HFFc6 (cell line): ENCODE measurements at regions not wholly inside any gene's neighbourhood (a gene's known extent, or its start where the extent isn't known, plus 50 kb on each side); places are given as distances from the start of the nearest gene placed in this dataset.

Source experiments
- DNase-seq: peaks from one replicate; pipeline ENCODE4 v3.0.0-alpha.2; 2018
- H3K27ac Mint-ChIP-seq: 2 replicates; pipeline ENCODE4 v1.8.0; 2020; ENCODE audit warnings: mild to moderate bottlenecking, mixed read lengths
- H3K27me3 Mint-ChIP-seq: 2 replicates; pipeline ENCODE4 v1.8.0; 2021; ENCODE audit warnings: mild to moderate bottlenecking, moderate library complexity, mixed read lengths; ENCODE audit not compliant: insufficient read depth
- H3K36me3 Mint-ChIP-seq: 2 replicates; pipeline ENCODE4 v1.8.0; 2021; ENCODE audit warnings: low read depth, mixed read lengths
- H3K4me1 Mint-ChIP-seq: 2 replicates; pipeline ENCODE4 v1.8.0; 2020; ENCODE audit warnings: low read depth, mixed read lengths
- H3K4me3 Mint-ChIP-seq: 2 replicates; pipeline ENCODE4 v1.8.0; 2020; ENCODE audit warnings: mild to moderate bottlenecking, moderate library complexity, mixed read lengths
- H3K9me3 Mint-ChIP-seq: 2 replicates; pipeline ENCODE4 v1.8.0; 2020; ENCODE audit warnings: mild to moderate bottlenecking, mixed read lengths
- TF ChIP-seq, protein P1 (sequence below): fragments of 200-600 bp; sonication (generic); IDR thresholded peaks from 2 replicates; pipeline ENCODE4 v1.5.0; 2021; ENCODE audit warnings: antibody characterized with exemption, mild to moderate bottlenecking

DNA sequence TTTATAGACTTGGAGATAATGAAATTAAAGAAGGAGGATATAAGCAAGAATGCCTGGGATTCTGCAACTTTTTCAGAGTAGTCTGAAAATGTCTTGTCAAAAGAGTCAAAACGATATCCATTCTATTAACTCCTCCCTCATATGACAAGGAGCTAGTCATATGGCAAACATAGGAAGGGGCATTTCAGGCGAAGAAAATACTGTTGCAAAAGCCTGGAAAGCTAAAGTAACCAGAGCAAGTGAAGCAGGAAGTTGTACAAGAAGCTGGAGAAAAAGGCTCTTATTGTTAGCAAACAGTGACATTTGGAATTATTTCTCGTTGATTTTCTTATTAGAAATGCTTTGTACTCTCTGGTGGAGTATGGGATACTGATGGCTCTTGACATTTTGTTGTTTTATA, 94.0 kb upstream of the PTPRD start:
- Mint-ChIP-seq H3K27ac (no peak overlapping the region), H3K36me3 (no peaks in the 10 kb centered on the region), H3K9me3 (peaks cover 29% of the 10 kb centered on the region), H3K4me1 (no peaks in the 10 kb centered on the region), H3K4me3 (no peak overlapping the region), H3K27me3 (no peaks in the 10 kb centered on the region; the same call in 1 of the 2 replicates)
- TF ChIP-seq, protein P1, sequence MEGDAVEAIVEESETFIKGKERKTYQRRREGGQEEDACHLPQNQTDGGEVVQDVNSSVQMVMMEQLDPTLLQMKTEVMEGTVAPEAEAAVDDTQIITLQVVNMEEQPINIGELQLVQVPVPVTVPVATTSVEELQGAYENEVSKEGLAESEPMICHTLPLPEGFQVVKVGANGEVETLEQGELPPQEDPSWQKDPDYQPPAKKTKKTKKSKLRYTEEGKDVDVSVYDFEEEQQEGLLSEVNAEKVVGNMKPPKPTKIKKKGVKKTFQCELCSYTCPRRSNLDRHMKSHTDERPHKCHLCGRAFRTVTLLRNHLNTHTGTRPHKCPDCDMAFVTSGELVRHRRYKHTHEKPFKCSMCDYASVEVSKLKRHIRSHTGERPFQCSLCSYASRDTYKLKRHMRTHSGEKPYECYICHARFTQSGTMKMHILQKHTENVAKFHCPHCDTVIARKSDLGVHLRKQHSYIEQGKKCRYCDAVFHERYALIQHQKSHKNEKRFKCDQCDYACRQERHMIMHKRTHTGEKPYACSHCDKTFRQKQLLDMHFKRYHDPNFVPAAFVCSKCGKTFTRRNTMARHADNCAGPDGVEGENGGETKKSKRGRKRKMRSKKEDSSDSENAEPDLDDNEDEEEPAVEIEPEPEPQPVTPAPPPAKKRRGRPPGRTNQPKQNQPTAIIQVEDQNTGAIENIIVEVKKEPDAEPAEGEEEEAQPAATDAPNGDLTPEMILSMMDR = no peak
- DNase-seq = no peak

DNA sequence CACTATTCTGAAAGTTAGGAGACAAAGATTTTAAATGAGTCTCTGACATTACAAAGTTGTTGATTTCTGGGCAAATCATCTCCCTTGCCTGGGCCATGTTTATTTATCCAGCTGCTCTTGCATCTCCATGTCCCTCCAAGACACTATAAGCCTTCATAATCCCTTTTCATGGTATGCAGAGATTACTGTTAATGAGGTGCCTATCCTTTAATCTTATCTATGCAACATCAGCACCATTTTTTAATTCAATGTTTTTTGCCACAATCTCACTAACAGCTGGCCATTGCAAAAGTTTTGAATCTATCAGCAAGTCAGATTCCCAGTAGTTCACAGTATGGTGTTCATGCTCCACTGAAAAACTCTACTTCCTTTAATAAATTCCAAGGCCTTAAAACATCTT, 108.5 kb upstream of the PTPRD start:
- Mint-ChIP-seq H3K4me1 (no peaks in the 10 kb centered on the region), H3K27ac (no peak overlapping the region), H3K36me3 (no peaks in the 10 kb centered on the region), H3K4me3 (no peak overlapping the region), H3K27me3 (no peaks in the 10 kb centered on the region), H3K9me3 (peaks cover 24% of the 10 kb centered on the region)
- DNase-seq = no peak
- TF ChIP-seq, protein P1 = no peak

DNA sequence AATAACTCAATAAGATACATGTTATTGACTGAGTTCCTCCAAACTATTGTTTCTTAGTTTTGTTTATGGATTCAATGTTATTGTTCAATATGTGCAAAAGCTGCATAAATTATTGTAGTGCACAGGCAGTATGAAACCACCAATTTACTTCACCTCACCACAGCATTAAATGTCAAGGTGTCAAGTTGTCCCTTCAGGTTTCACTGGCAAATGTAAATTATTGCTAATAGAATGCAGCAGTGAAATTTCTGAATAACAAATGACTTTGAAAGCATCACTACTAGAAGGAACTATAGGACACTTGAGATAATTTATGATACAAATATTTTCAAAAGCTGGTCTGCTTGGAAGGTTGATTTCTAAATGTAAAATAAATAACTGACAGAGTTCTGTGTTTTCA, 116.4 kb upstream of the PTPRD start:
- no peak for DNase-seq
- Mint-ChIP-seq H3K36me3 (no peaks in the 10 kb centered on the region), H3K9me3 (peaks cover 23% of the 10 kb centered on the region)

DNA sequence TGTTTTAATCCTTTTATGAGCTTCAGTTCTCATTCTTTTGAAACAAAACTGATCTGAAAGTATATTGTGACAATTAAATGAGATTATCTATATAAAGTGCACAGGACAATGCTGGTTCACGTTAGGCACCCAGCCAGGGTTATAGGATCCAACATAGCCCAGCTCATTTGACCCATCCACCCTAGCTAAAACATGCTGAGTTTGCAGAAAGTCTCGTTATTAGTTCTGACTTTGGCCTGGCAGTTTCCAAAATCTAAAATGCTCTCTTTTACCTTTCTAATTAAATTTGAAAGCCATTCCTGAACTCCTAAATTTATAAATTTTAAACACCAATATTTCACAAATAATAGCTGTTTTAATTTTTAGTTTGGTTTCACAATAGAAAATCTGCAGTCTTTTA, 131.9 kb upstream of the PTPRD start:
- TF ChIP-seq, protein P1 = no peak
- Mint-ChIP-seq H3K9me3 (peaks cover 40% of the 10 kb centered on the region), H3K4me1 (no peaks in the 10 kb centered on the region), H3K27me3 (peaks cover 2% of the 10 kb centered on the region; the same call in 1 of the 2 replicates), H3K27ac (no peak overlapping the region), H3K4me3 (no peak overlapping the region), H3K36me3 (peaks cover 5% of the 10 kb centered on the region; the same call in 1 of the 2 replicates)
- no peak for DNase-seq

More for the DNA sequence above, 116.4 kb upstream of the PTPRD start:
- Mint-ChIP-seq H3K4me3 (no peak overlapping the region), H3K27ac (no peak overlapping the region), H3K4me1 (no peaks in the 10 kb centered on the region), H3K27me3 (no peaks in the 10 kb centered on the region; the same call in 1 of the 2 replicates)
- TF ChIP-seq, protein P1 = no peak

DNA sequence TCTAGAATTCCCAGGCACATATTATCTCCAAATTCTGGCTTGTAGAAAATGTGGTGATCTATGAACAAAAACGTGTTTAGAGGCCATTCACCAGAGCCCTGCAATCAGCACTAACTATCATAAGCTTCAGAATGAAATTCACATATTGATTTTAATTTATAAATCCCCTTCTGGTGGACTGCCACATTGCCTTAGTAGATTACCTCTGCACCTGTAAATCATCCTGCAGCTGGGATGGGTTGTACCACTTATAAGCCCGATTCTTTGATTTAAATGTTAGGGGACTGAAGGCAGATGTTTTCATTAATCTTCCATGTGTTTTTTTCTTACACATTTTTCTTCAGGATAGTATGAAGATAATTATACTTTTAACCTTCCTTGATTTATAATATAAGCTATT, 140.7 kb upstream of the PTPRD start:
- peaks cover 27% of the 10 kb centered on the region for H3K9me3 Mint-ChIP-seq
- no peak overlapping the region for H3K4me3 Mint-ChIP-seq
- TF ChIP-seq, protein P1 = no peak
- no peak overlapping the region for H3K27ac Mint-ChIP-seq
- no peaks in the 10 kb centered on the region for H3K36me3 Mint-ChIP-seq
- H3K4me1 Mint-ChIP-seq = no peaks in the 10 kb centered on the region
- DNase-seq = no peak
- no peaks in the 10 kb centered on the region for H3K27me3 Mint-ChIP-seq

DNA sequence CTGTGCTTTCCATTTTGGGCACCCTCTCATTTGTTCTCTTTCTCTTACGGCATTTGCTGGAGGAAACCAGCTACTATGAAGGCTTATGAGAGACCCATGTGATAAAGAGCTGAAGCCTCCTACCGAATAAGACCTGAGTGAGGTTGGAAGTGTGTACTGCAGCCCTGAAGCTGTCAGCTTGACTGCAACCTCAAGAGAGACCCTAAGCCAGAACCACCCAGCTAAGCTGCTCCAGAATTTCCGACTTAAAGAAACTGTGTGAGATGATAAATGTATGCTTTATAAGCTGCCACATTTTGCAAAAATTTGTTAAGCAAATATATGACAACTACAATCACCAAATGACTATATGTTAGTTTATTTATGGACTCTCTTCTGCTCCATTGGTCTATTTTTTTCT, 151.7 kb upstream of the PTPRD start:
- no peaks in the 10 kb centered on the region for H3K4me1 Mint-ChIP-seq
- no peaks in the 10 kb centered on the region for H3K36me3 Mint-ChIP-seq
- no peak overlapping the region for H3K4me3 Mint-ChIP-seq
- DNase-seq = no peak
- H3K9me3 Mint-ChIP-seq = peaks cover 26% of the 10 kb centered on the region
- H3K27ac Mint-ChIP-seq = no peak overlapping the region
- TF ChIP-seq, protein P1 = no peak
- H3K27me3 Mint-ChIP-seq = no peaks in the 10 kb centered on the region
